NB4 (cell line): ENCODE measurements at regions not wholly inside any gene's neighbourhood (a gene's known extent, or its start where the extent isn't known, plus 50 kb on each side); places are given as distances from the start of the nearest gene placed in this dataset.

Experiments
- DNase-seq: peaks from one replicate; pipeline ENCODE4 v3.0.0; 2010; ENCODE audit warnings: low read depth
- H3K4me3 ChIP-seq: one replicate; pipeline ENCODE4 v1.5.1; 2011; ENCODE audit warnings: mild to moderate bottlenecking, low read depth, low read length, moderate library complexity
- CTCF ChIP-seq: IDR thresholded peaks from one replicate; pipeline ENCODE4 v1.5.1; 2012; ENCODE audit warnings: low read depth, low read length
- MAX ChIP-seq: IDR thresholded peaks from 2 replicates; pipeline ENCODE4 v1.6.1; 2011; ENCODE audit warnings: low read depth, low read length
- MYC ChIP-seq: IDR thresholded peaks from 2 replicates; pipeline ENCODE4 v1.6.1; 2011; ENCODE audit warnings: low read depth, low read length
- POLR2A ChIP-seq: IDR thresholded peaks from 2 replicates; pipeline ENCODE4 v1.6.1; 2011; ENCODE audit warnings: mild to moderate bottlenecking; ENCODE audit not compliant: insufficient read length; ENCODE audit errors: extremely low read depth

- no peak overlapping the region for H3K4me3 ChIP-seq
- no peak for TF ChIP-seq POLR2A
- no peak for TF ChIP-seq MAX
- TF ChIP-seq CTCF: no peak
- no peak for TF ChIP-seq MYC
- peak; percentile 70 for DNase-seq
These were observed 217.1 kb downstream of the MREG start for GRCh38 chr2:215796140-215796855.

- TF ChIP-seq MYC (no peak), MAX (no peak), POLR2A (no peak), CTCF (no peak)
- H3K4me3 ChIP-seq: no peak overlapping the region
- DNase-seq: peak; percentile 22
These were observed 218.4 kb downstream of the MREG start for GRCh38 chr2:215794829-215795546.

GRCh38 chr2:215793747-215794595 lies 219.4 kb downstream of the MREG start:
- no peak overlapping the region for H3K4me3 ChIP-seq
- peak; percentile 95 for DNase-seq
- TF ChIP-seq CTCF: no peak
- peak; percentile 84 for TF ChIP-seq MYC
- peak; percentile 69 for TF ChIP-seq MAX
- TF ChIP-seq POLR2A: no peak

GRCh38 chr2:215791481-215791937 lies 221.8 kb downstream of the MREG start:
- peak; percentile 36 for DNase-seq
- H3K4me3 ChIP-seq: no peak overlapping the region
- TF ChIP-seq MYC: no peak
- no peak for TF ChIP-seq CTCF
- no peak for TF ChIP-seq POLR2A
- no peak for TF ChIP-seq MAX

GRCh38 chr2:215790523-215791421 lies 222.6 kb downstream of the MREG start:
- H3K4me3 ChIP-seq: no peak overlapping the region
- TF ChIP-seq MAX (no peak), CTCF (no peak), MYC (no peak), POLR2A (no peak)
- no peak for DNase-seq
